ENCODE measurements at regions not wholly inside any gene's neighbourhood (a gene's known extent, or its start where the extent isn't known, plus 50 kb on each side); places are given as distances from the start of the nearest gene placed in this dataset.

DNA sequence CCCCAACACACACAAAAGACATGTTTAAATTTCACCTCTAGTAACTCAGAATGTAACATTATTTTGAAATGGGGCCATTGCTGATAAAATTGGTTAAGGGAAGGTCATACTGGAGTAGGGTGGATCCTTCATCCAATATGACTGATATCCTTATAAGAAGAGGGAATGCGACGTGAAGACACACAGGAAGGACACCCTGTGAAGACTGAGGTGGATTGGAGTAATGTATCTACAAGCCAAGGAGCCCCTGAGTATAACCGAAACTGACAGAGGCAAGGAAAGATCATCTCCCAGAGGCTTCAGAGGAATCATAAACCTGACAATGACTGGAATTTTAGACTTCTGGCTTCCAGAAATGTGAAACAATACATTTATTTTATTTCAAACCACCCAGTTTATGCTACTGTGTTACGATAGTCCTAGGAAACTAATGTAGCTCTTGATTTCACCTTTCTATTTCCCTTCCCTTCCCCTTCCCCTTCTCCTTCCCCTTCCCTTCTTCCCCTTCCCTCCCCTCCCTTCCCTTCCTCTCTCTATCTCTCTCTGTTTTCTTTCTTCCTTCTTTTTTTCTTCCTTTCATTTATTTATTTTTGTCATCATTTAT is 1775.4 kb downstream of the LRRC4C start:
- intact Hi-C loops (cut with micrococcal nuclease; ENCODE audit: unreplicated experiment) = no loop called here
- H3K9me3 ChIP-seq (ENCODE audit: control insufficient read depth, insufficient read depth, low read depth, low read length) = no peaks in the 10 kb centered on the region
- ATAC-seq (no peak), DNase-seq (ENCODE audit: low read depth, low spot score) (no peak)
- TF ChIP-seq, protein P1, sequence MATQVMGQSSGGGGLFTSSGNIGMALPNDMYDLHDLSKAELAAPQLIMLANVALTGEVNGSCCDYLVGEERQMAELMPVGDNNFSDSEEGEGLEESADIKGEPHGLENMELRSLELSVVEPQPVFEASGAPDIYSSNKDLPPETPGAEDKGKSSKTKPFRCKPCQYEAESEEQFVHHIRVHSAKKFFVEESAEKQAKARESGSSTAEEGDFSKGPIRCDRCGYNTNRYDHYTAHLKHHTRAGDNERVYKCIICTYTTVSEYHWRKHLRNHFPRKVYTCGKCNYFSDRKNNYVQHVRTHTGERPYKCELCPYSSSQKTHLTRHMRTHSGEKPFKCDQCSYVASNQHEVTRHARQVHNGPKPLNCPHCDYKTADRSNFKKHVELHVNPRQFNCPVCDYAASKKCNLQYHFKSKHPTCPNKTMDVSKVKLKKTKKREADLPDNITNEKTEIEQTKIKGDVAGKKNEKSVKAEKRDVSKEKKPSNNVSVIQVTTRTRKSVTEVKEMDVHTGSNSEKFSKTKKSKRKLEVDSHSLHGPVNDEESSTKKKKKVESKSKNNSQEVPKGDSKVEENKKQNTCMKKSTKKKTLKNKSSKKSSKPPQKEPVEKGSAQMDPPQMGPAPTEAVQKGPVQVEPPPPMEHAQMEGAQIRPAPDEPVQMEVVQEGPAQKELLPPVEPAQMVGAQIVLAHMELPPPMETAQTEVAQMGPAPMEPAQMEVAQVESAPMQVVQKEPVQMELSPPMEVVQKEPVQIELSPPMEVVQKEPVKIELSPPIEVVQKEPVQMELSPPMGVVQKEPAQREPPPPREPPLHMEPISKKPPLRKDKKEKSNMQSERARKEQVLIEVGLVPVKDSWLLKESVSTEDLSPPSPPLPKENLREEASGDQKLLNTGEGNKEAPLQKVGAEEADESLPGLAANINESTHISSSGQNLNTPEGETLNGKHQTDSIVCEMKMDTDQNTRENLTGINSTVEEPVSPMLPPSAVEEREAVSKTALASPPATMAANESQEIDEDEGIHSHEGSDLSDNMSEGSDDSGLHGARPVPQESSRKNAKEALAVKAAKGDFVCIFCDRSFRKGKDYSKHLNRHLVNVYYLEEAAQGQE (IDR thresholded peaks at IDR 0.05; ENCODE audit: insufficient read depth in 1 of 2, low read depth in 2 of 2, low read length in 1 of 2) = no peak
- TF ChIP-seq POLR2AphosphoS5 (IDR thresholded peaks at IDR 0.05; ENCODE audit: low read depth, low read length) (no peak), SIN3A (IDR thresholded peaks at IDR 0.05; ENCODE audit: borderline replicate concordance, insufficient read depth, low read depth, low read length) (no peak)
- H3K4me3 ChIP-seq (ENCODE audit: low read depth in 2 of 2, low read length in 2 of 2) = no peak overlapping the region
- ChIA-PET CTCF (no interaction called here), POLR2A (no interaction called here)
- H3K27ac ChIP-seq (ENCODE audit: low read length) = no peak overlapping the region
- no TSS peak for BruUV-seq (replicated peaks)
- in situ Hi-C loops (cut with HindIII; ENCODE audit: low pct_unique_long_range_greater_than_20kb, low sequenced_read_pairs) = no loop called here
- H3K36me3 ChIP-seq (ENCODE audit: control insufficient read depth, insufficient read depth, low read length) = no peaks in the 10 kb centered on the region
- no peaks in the 10 kb centered on the region for H3K27me3 ChIP-seq (ENCODE audit: control insufficient read depth, insufficient read depth, low read length)
- H3K4me1 ChIP-seq (ENCODE audit: control insufficient read depth, insufficient read depth, low read length) = no peaks in the 10 kb centered on the region

DNA sequence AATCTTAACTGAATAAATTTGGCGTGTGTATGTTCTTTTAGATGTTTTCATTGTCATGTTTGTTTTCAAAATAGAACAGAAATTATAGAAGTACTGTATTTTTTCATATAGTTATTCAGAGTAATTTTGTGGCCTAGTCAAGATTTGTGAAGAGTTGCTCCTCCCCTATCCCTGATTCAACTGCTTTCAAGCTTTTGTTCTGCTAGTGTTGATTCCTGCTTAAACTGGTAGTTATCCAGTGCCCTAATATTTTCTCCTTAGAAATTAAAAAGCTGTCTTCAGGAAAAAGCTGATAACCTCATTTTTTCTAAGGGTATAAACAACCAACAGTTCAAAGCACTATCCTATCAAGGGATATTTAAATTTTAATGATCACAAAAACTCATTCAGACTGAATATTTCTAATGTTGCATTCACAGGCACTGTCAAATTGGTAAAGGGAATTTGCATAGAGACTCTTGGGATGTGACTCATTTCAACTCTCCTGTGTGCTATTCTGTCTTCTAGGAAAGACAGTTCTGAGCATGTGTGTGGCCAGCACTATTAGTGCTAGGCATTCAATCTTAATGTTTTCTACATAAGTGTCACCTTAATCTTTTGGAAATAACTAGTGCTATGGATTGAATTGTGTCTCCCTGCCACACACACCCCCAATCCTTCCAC is 1776.0 kb downstream of the LRRC4C start:
- intact Hi-C loops (cut with micrococcal nuclease; ENCODE audit: unreplicated experiment) (no loop called here), in situ Hi-C loops (cut with HindIII; ENCODE audit: low pct_unique_long_range_greater_than_20kb, low sequenced_read_pairs) (no loop called here)
- H3K36me3 ChIP-seq (ENCODE audit: control insufficient read depth, insufficient read depth, low read length) = no peaks in the 10 kb centered on the region
- ChIA-PET POLR2A (no interaction called here), CTCF (no interaction called here)
- ATAC-seq = no peak
- no peak overlapping the region for H3K4me3 ChIP-seq (ENCODE audit: low read depth in 2 of 2, low read length in 2 of 2)
- no peaks in the 10 kb centered on the region for H3K4me1 ChIP-seq (ENCODE audit: control insufficient read depth, insufficient read depth, low read length)
- BruUV-seq (replicated peaks) = no TSS peak
- H3K27me3 ChIP-seq (ENCODE audit: control insufficient read depth, insufficient read depth, low read length) = no peaks in the 10 kb centered on the region
- DNase-seq (ENCODE audit: low read depth, low spot score) = no peak
- TF ChIP-seq, protein P2, sequence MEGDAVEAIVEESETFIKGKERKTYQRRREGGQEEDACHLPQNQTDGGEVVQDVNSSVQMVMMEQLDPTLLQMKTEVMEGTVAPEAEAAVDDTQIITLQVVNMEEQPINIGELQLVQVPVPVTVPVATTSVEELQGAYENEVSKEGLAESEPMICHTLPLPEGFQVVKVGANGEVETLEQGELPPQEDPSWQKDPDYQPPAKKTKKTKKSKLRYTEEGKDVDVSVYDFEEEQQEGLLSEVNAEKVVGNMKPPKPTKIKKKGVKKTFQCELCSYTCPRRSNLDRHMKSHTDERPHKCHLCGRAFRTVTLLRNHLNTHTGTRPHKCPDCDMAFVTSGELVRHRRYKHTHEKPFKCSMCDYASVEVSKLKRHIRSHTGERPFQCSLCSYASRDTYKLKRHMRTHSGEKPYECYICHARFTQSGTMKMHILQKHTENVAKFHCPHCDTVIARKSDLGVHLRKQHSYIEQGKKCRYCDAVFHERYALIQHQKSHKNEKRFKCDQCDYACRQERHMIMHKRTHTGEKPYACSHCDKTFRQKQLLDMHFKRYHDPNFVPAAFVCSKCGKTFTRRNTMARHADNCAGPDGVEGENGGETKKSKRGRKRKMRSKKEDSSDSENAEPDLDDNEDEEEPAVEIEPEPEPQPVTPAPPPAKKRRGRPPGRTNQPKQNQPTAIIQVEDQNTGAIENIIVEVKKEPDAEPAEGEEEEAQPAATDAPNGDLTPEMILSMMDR (IDR thresholded peaks at IDR 0.05) = no peak
- no peak for TF ChIP-seq TCF7L2 (IDR thresholded peaks at IDR 0.05; ENCODE audit: low read depth, low read length)
- no peak for TF ChIP-seq POLR2AphosphoS5 (IDR thresholded peaks at IDR 0.05; ENCODE audit: low read depth, low read length)
- no peak overlapping the region for H3K27ac ChIP-seq (ENCODE audit: low read length)
- H3K9me3 ChIP-seq (ENCODE audit: control insufficient read depth, insufficient read depth, low read depth, low read length) = no peaks in the 10 kb centered on the region

DNA sequence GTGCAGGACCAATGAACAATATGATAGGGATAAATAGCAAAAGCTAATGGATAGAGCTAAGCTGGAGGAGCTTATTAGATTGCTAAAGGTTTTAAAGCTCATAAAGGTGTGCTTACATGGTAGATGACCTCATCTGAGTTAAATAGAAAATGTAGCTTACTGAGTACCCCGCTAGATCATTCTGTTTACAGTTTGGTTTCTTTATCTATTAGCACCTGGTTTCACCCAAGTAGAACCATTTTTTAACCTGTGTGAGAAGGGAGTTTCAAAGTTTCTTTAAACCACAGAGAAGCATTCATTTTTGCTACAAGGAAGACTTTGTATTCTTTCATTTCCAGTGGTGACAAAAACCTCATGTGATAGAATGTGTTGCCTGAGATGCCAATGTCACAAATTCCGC is 1778.0 kb downstream of the LRRC4C start:
- intact Hi-C loops (cut with micrococcal nuclease; ENCODE audit: unreplicated experiment) = no loop called here

More for the DNA sequence above, 1778.0 kb downstream of the LRRC4C start:
- no TSS peak for BruUV-seq (replicated peaks)
- Histone ChIP-seq H3K36me3 (ENCODE audit: control insufficient read depth, insufficient read depth, low read length) (no peaks in the 10 kb centered on the region), H3K27ac (ENCODE audit: low read length) (no peak overlapping the region), H3K4me3 (ENCODE audit: low read depth in 2 of 2, low read length in 2 of 2) (no peak overlapping the region), H3K4me1 (ENCODE audit: control insufficient read depth, insufficient read depth, low read length) (no peaks in the 10 kb centered on the region), H3K27me3 (ENCODE audit: control insufficient read depth, insufficient read depth, low read length) (no peaks in the 10 kb centered on the region), H3K9me3 (ENCODE audit: control insufficient read depth, insufficient read depth, low read depth, low read length) (no peaks in the 10 kb centered on the region)
- TF ChIP-seq POLR2AphosphoS5 (IDR thresholded peaks at IDR 0.05; ENCODE audit: low read depth, low read length) = no peak
- TF ChIP-seq, protein P1 (IDR thresholded peaks at IDR 0.05; ENCODE audit: insufficient read depth in 1 of 2, low read depth in 2 of 2, low read length in 1 of 2) = no peak
- ChIA-PET CTCF (no interaction called here), POLR2A (no interaction called here)
- DNase-seq (ENCODE audit: low read depth, low spot score) (no peak), ATAC-seq (no peak)
- in situ Hi-C loops (cut with HindIII; ENCODE audit: low pct_unique_long_range_greater_than_20kb, low sequenced_read_pairs) = no loop called here
